ENCODE measurements at regions not wholly inside any gene's neighbourhood (a gene's known extent, or its start where the extent isn't known, plus 50 kb on each side); places are given as distances from the start of the nearest gene placed in this dataset.
"Not testable (repeated sequence)": the region's sequence is repeated elsewhere in the genome, so short reads cannot be mapped to it uniquely, and the experiment has no call there.

DNA sequence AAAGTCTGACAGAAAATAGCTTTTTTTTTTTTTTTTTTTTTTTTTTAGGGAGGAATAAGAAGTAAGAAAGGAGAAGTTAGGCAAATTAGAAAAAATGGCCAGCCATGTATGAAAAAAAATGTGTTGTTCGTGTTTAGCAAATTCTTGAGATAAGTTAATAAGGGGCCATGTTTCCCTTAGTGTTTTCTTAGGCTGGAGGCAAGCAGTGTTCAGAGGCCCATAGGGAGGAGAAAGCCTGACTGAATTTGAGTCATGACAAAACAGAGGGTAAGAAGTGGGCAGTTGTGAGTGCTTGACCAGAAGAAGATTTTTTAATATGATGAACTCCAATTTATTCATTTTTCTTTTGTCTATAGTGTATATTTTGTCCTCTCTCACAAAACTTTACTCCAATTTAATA lies 766.4 kb downstream of the FAM181B start:
- no peak for DNase-seq

DNA sequence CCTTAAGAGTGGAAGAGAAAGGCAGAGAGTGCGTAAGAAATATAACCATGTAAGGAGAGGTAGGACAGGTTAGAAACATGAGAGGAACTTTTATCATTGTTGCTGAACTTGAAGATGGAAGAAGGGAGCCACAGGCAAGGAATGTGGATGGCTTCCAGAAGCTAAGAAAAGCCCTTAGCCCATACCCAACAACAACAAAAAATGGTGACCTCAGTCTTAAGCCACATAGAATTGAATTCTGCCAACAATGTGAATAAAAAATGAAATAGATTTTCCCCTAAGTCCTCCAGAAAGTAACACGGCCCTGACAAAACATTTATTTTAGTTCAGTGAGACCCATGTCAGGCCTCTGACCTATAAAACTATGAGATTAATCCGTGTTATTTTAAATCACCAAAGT lies 767.3 kb downstream of the FAM181B start:
- no peak for DNase-seq

GRCh38 chr11:81963018-81963417 lies 770.6 kb downstream of the FAM181B start:
- DNase-seq, result no peak

DNA sequence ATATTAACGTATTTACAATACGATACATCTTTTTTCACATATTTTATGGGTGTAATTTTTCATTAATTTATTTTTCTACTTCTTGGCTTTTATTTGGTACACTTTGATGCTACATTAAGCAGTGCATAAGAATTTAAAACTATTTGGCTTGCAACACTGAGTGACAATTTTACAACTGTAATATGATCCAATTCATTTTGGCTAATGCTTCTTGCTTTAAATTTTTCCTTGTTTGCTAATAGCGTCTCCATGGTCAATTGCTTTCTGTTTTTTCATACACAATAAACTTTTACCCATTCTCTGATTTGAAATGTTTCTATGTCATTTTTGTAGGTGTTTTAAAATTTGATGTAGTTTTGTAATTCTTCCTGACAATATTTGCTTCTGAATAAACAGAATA lies 773.2 kb downstream of the FAM181B start:
- no peak for DNase-seq

DNA sequence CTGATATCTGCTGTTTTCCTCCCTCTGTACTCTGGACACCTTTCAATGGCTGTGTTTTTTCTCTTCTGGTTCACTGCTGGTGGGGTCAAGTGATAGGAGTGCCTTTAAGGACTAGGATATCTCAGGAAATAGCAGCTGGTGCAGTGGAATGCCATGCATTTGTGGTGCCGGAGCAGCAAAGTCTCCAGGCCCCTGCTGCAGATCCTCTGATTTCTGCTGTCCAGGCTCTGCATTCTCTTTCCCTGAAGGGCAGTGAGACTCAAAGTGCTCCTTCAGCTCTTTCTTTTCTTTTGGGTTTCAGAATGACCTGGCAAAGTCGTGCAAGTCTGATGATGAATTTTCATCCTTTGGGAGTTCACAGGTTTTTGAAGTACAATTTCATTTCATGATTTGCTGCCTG lies 774.3 kb downstream of the FAM181B start:
- DNase-seq, result no peak

GRCh38 chr11:81954301-81954700 lies 779.4 kb downstream of the FAM181B start:
- not testable (repeated sequence) for DNase-seq

DNA sequence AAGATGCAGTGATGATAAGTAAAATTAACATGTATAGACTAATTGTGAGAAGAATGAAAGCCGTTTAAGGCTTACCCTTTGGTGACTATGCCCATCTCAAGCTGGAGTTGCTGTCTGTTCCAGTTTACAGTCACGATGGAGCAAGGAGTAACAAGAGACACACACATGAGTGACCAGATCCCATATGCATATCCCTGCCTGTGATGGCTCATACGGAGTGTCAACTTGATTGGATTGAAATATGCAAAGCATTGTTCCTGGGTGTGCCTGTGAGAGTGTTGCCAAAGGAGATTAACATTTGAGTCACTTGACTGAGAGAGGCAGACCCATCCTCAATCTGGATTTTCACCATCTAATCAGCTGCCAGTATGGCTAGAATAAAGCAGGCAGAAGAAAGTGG lies 786.8 kb downstream of the FAM181B start:
- DNase-seq, result no peak

- DNase-seq, result no peak
Measured at GRCh38 chr11:81942646-81943045, 791.0 kb downstream of the FAM181B start.

DNA sequence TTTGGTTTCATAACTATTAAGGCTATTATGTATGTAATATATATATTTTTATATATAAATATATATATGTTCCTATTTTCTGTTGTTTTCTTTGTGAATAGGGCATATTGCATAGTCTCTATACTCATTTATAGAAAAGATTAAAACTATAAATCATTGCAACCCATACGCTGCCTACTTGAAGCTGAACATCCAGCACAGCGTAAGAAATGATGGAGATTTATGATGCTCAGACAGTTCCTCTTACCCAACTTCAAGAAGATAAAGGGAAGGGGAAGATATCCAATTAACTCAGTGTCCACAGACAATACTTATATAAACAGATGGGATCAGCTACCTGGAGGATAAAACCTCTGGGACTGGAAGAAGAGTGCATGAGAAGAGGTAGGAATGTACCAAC lies 791.7 kb downstream of the FAM181B start:
- DNase-seq, result no peak

DNA sequence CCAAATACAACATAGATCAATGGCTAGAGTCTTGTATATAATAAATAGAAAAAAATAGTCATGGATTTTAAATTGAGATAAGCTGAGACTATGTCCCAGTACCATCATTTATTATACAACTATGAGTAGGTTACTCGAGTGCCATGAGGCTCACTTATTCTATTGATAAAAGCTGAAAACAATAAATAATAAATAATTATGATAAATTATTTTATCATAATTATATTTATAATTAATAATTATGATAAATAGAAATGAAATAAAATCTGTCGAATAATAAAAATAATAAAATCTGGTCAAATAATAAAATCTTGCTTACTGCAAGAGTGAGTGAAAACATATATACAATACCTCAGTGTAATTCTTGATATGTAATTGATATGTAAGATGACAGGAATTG lies 801.4 kb downstream of the FAM181B start:
- DNase-seq, result no peak

GRCh38 chr11:81920205-81920604 lies 813.5 kb downstream of the FAM181B start:
- DNase-seq, result no peak

DNA sequence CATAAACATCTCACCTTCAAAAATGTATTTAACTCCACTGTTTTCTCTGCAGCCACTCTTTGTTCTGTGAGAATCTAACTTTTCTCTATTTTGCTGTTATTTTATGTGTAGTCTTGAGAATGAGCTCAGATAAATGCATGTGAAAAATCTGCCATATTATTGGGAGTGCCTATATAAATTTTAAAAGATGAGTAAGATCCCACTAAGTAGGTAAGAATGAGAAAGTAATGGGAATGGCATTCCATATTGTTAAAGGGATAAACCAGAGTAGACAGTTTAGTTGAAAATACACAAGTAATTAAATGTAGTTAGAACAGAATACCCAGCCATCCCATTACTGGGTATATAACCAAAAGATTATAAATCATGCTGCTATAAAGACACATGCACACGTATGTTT lies 817.2 kb downstream of the FAM181B start:
- DNase-seq, result no peak

- no peak for DNase-seq
Measured at GRCh38 chr11:81915045-81915444, 818.6 kb downstream of the FAM181B start.

DNA sequence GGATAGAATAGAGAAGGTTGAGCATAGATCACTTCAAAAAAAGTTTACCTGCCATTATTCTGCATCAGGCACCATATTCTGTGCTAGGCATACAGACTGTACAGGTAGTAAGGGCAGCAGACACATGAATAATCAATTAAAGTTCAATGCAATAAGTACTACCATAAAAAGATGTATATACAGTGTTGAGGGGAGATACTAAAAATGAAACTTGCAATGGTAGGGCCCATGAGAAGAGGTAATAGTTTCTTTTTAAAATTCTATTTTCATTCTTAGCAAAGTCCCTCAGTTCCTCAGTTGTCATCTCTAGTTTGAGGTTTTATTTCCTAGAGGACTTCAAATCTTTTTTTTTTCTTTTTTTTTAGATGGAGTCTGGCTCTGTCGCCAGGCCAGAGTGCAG lies 819.9 kb downstream of the FAM181B start:
- DNase-seq, result no peak

GRCh38 chr11:81907996-81908395 lies 825.7 kb downstream of the FAM181B start:
- no peak for DNase-seq

DNA sequence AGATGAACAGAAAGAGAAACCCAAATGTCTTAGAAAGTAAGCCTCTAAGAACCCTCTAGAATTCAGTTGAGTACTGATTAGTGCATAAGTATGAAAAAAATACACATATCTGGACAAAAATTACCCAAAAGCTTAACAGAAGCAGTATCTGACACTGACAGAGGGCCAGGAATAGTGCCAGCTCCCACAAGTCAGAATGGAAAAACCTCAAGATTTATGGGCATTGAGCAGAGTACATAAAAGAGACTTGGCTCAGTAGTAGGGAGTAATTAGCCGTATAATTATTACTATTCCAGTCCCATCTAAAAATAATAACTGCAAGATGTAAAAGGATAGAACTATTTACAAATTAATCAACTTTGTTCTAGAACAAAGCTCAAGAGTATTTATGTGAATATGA lies 834.5 kb downstream of the FAM181B start:
- DNase-seq, result no peak

- DNase-seq, result no peak
Measured at GRCh38 chr11:81897639-81898038, 836.0 kb downstream of the FAM181B start.

- no peak for DNase-seq
Measured at GRCh38 chr11:81895258-81895657, 838.4 kb downstream of the FAM181B start.

GRCh38 chr11:81892770-81893635 lies 840.7 kb downstream of the FAM181B start:
- DNase-seq, result no peak

- DNase-seq, result no peak
Measured at GRCh38 chr11:81888391-81888790, 845.3 kb downstream of the FAM181B start.

- DNase-seq, result no peak
Measured at GRCh38 chr11:81887671-81888070, 846.0 kb downstream of the FAM181B start.

DNA sequence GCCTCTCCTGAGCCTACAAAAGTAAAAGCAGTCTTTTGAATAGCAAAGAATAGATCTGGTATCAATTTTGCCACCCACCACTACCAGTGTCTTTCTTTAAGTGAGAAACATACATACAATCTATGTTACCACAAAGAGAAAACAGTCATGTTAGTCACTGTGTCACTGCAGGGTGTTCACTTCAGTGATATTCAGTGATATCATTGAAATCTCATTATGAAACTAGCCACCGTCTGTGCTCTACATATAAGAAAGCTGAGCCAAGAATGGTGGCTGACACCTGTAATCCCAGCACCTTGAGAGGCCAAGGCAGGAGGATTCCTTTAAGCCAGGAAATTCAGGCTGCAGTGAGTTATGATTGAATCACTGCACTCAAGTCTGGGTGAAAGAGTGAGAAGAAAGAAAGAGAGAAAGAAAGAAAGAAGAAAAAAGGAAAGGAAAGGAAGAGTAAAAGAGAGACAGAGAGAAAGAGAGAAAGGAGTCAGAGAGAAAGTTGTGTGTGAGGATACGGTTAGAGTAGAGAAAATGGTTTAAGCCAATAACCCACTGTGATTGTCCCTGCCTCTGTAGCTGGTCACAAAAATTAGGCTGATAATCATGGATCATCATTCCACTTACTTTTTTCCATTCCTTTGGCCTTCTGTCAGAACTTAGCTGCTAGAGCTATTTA lies 847.1 kb downstream of the FAM181B start:
- no peak for DNase-seq

GRCh38 chr11:81874635-81875034 lies 859.0 kb downstream of the FAM181B start:
- no peak for DNase-seq

- DNase-seq, result no peak
Measured at GRCh38 chr11:81870815-81871214, 862.8 kb downstream of the FAM181B start.

GRCh38 chr11:81870066-81870412 lies 863.6 kb downstream of the FAM181B start:
- DNase-seq, result no peak

Measured in NCI-H526 treated with DMSO at 0.1 percent for 48 hours (cell line).